Subcutaneous abdominal adipose tissue (tissue), 5 donors: ENCODE measurements at regions not wholly inside any gene's neighbourhood (a gene's known extent, or its start where the extent isn't known, plus 50 kb on each side); places are given as distances from the start of the nearest gene placed in this dataset.
"Not testable (repeated sequence)": the region's sequence is repeated elsewhere in the genome, so short reads cannot be mapped to it uniquely, and the experiment has no call there.

Source experiments
- H3K27ac ChIP-seq: one replicate; pipeline ENCODE4 v1.7.0; 2013; ENCODE audit warnings: low read depth, mild to moderate bottlenecking, inconsistent platforms, low read length, moderate library complexity
- H3K27me3 ChIP-seq, 5 donors: one replicate each; pipeline ENCODE4 v1.7.0; 2013; ENCODE audit warnings: low read length in 5 of 5, inconsistent platforms in 1 of 5; ENCODE audit not compliant: control insufficient read depth in 5 of 5, insufficient read depth in 4 of 5
- H3K36me3 ChIP-seq, 5 donors: one replicate each; pipeline ENCODE4 v1.7.0; 2013; ENCODE audit warnings: low read length in 5 of 5; ENCODE audit not compliant: control insufficient read depth in 5 of 5, insufficient read depth in 5 of 5
- H3K4me1 ChIP-seq, 5 donors: one replicate each; pipeline ENCODE4 v1.7.0; 2013; ENCODE audit warnings: low read length in 5 of 5, mild to moderate bottlenecking in 3 of 5, moderate library complexity in 1 of 5; ENCODE audit not compliant: control insufficient read depth in 5 of 5, insufficient read depth in 5 of 5
- H3K4me3 ChIP-seq, 5 donors: one replicate each; pipeline ENCODE4 v1.7.0; 2013; ENCODE audit warnings: low read length in 5 of 5, low read depth in 1 of 5
- H3K9ac ChIP-seq, 5 donors: one replicate each; pipeline ENCODE4 v1.7.0; 2013; ENCODE audit warnings: low read length in 5 of 5, mild to moderate bottlenecking in 4 of 5, moderate library complexity in 3 of 5
- H3K9me3 ChIP-seq, 5 donors: one replicate each; pipeline ENCODE4 v1.7.0; 2013; ENCODE audit warnings: low read length in 5 of 5; ENCODE audit not compliant: control insufficient read depth in 5 of 5
- donor health status: healthy.
- donor health status: healthy.
- donor health status: healthy.
- donor health status: healthy.
- donor health status: healthy.

DNA sequence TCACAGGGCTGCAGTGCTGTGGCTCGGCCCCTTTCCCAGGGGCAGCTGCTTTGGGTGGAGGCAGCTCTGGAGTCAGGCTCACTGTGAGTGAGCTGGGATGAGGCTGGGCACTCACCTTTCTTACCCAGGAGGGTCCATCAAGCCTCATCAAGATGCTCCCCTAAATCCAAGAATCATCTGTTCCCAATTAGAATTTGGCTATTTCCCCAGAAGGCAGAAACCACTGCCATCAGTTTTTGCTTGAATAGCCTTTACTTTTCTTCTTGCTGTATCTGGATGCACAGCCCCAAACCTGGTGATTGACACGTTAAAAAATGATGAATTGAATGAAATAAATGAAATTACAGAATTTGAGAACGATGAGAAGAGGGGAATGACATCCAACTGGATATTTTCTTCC lies 74.3 kb upstream of the LYZL1 start:
- Histone ChIP-seq H3K9me3 (peaks cover 0 to 15% (median 7%) of the 10 kb centered on the region in 5 donors), H3K36me3 (no peaks in the 10 kb centered on the region), H3K9ac (no peak overlapping the region), H3K27me3 (peaks cover 0 to under 1% (median 0%) of the 10 kb centered on the region in 5 donors), H3K27ac (no peak overlapping the region), H3K4me3 (no peak overlapping the region), H3K4me1 (no peaks in the 10 kb centered on the region)

- no peak overlapping the region for H3K27ac ChIP-seq
- H3K27me3 ChIP-seq: peaks cover 0 to 2% (median 0%) of the 10 kb centered on the region in 5 donors
- no peaks in the 10 kb centered on the region for H3K36me3 ChIP-seq
- H3K9ac ChIP-seq: no peak overlapping the region
- H3K4me3 ChIP-seq: no peak overlapping the region
- no peaks in the 10 kb centered on the region for H3K4me1 ChIP-seq
- peaks cover 0 to 6% (median 0%) of the 10 kb centered on the region in 5 donors for H3K9me3 ChIP-seq
Observed at GRCh38 chr10:29217292-29217738, 71.6 kb upstream of the LYZL1 start.

- Histone ChIP-seq H3K27ac (no peak overlapping the region), H3K36me3 (no peaks in the 10 kb centered on the region), H3K9ac (no peak overlapping the region), H3K9me3 (no peaks in the 10 kb centered on the region), H3K27me3 (peaks cover 0 to 6% (median 0%) of the 10 kb centered on the region in 5 donors), H3K4me3 (no peak overlapping the region), H3K4me1 (no peaks in the 10 kb centered on the region)
Observed at GRCh38 chr10:29223326-29223725, 65.5 kb upstream of the LYZL1 start.

DNA sequence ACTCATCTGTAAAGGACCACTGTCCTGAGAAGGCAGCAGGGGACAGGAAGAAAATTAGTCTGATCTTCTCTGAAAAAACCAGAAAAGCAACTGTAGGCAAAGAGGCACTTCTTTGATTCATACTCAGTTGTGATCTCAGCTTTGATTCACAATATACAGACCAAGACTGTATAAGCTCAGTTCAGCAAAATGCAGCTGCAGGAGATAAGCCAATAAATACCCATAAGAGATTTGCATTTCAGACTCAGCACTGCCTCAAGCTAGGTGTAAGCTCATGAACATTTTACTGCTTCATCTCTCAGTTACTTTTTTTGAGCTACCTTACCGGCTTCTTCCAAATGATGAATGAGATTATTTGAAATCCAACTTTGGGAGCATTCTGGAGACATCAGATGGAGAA lies 64.2 kb upstream of the LYZL1 start:
- H3K36me3 ChIP-seq: no peaks in the 10 kb centered on the region
- H3K4me1 ChIP-seq: no peaks in the 10 kb centered on the region
- H3K9me3 ChIP-seq: no peaks in the 10 kb centered on the region
- peaks cover 0 to 7% (median 0%) of the 10 kb centered on the region in 5 donors for H3K27me3 ChIP-seq
- no peak overlapping the region for H3K9ac ChIP-seq
- H3K27ac ChIP-seq: no peak overlapping the region
- H3K4me3 ChIP-seq: no peak overlapping the region

DNA sequence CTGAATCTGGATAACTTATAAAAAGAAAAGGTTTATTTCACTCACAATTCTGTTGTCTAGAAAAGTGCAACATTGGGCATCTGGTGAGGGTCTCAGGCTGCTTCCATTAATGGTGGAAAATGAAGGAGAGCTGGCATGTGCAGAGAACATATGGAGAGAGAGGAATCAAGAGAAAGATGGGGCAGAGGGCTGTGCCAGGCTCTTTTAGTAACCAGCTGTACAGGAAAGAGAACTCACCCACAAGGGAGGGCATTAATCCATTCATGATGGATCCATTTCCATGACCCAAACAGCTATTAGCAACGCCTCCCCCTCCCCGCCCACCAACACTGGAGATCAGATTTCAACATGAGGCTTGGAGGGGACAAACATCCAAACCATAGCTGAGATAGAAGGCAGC lies 61.7 kb upstream of the LYZL1 start:
- no peaks in the 10 kb centered on the region for H3K9me3 ChIP-seq
- no peak overlapping the region for H3K9ac ChIP-seq
- no peaks in the 10 kb centered on the region for H3K36me3 ChIP-seq
- H3K27ac ChIP-seq: no peak overlapping the region
- no peak overlapping the region for H3K4me3 ChIP-seq
- H3K4me1 ChIP-seq: no peaks in the 10 kb centered on the region
- H3K27me3 ChIP-seq: peaks cover 0 to 7% (median 0%) of the 10 kb centered on the region in 5 donors

DNA sequence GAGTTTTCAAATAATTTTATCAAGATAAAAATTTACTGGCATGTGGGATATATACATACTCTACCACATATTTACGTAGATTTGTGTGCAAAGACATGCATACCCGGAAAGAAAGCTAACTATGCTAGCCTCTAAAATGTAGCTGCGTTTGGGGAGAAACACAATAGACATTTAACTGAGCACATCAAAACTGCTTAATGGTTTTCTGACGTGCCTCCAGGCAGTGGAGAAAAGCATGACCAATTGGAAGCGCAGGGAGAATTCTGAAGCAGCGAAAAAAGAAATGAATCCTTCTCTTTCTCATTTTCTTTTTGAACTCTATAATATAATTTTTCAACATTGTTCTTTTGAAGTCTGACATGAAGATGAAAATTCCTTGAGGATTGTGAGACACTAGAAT lies 60.3 kb upstream of the LYZL1 start:
- H3K36me3 ChIP-seq: no peaks in the 10 kb centered on the region
- no peaks in the 10 kb centered on the region for H3K4me1 ChIP-seq
- no peak overlapping the region for H3K9ac ChIP-seq
- no peak overlapping the region for H3K27ac ChIP-seq
- H3K9me3 ChIP-seq: no peaks in the 10 kb centered on the region
- H3K27me3 ChIP-seq: peaks cover 0 to 7% (median 0%) of the 10 kb centered on the region in 5 donors
- no peak overlapping the region for H3K4me3 ChIP-seq

DNA sequence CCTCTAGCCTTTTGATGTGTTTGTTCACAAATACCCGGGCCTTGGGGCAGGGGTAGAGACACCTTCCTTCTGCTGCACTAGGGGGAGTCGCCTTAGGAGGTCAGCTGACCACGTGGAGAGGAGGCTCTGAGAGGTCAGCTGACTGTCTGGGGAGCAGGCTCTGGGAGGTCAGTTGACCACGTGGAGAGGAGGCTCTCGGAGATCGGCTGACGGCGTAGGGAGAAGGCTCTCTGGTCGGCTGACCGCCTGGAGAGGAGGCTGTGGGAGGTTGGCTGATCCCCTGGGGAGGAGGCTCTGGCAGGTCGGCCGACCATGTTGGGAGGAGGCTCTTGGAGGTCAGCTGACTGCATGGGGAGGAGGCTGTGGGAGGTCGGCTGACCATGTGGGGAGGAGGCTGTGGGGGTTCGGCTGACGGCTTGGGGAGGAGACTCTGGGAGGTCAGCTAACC lies 59.6 kb upstream of the LYZL1 start:
- Histone ChIP-seq H3K36me3 (no peaks in the 10 kb centered on the region), H3K9ac (no peak overlapping the region), H3K9me3 (no peaks in the 10 kb centered on the region), H3K4me1 (no peaks in the 10 kb centered on the region), H3K4me3 (no peak overlapping the region), H3K27me3 (peaks cover 0 to 7% (median 0%) of the 10 kb centered on the region in 5 donors), H3K27ac (no peak overlapping the region)

GRCh38 chr10:29236910-29237309 lies 52.0 kb upstream of the LYZL1 start:
- not testable (repeated sequence) for H3K9ac ChIP-seq, H3K4me1 ChIP-seq, H3K27me3 ChIP-seq, H3K4me3 ChIP-seq, H3K9me3 ChIP-seq, H3K27ac ChIP-seq, H3K36me3 ChIP-seq

DNA sequence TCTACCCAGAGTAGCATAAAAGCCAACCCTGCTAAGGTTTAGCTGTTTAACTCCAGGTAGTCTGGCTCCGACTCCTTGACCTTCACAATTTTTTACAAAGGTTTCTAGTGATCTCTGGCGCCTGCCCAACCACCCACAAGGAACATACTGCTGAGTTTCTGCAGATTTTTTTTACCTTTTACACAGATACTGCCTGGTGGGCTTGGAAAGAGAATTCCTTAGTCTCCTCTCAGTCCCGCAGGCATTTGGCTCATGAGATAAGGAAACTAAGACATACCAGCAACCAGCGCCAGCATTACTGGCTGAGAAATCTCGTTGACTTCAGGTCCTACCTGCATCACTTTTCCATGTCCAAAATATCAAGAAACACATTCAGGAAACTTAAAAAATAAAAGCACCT lies 51.1 kb upstream of the LYZL1 start:
- no peak overlapping the region for H3K27ac ChIP-seq
- H3K4me1 ChIP-seq: no peaks in the 10 kb centered on the region
- H3K27me3 ChIP-seq: peaks cover 0 to 5% (median 0%) of the 10 kb centered on the region in 5 donors
- no peaks in the 10 kb centered on the region for H3K9me3 ChIP-seq
- no peak overlapping the region for H3K9ac ChIP-seq
- no peak overlapping the region for H3K4me3 ChIP-seq
- H3K36me3 ChIP-seq: no peaks in the 10 kb centered on the region

DNA sequence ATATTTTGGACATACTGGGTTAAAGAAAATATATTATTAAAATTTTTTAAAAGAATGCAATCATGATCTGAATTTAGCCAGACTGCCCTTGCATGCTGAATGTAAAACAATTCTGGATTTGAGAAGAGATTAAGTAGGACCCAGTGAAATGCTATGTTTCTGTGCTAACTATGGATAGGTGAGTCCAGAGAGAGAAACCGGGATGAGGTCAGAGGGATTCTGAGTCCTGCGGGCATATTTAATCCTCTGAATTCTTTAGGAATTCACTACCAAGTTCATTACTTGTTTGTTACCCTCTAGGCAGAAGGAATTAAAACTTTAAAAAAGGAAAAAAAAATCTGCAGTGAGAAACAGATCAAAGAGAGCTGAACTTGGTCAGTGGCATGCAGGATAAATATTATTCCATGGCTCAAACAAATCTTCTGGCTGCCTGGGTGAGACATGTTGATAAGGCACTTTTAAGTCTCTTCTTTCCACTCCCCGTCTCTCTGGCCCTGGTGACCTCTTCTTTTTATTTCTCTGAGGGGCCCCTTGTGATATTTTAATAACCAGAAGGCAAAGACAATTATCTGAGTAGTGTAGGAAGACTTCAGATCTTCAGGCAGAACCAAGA lies 50.2 kb upstream of the LYZL1 start:
- Histone ChIP-seq H3K27ac (no peak overlapping the region), H3K4me3 (no peak overlapping the region), H3K9ac (no peak overlapping the region), H3K4me1 (no peaks in the 10 kb centered on the region), H3K36me3 (no peaks in the 10 kb centered on the region), H3K27me3 (peaks cover 0 to 5% (median 0%) of the 10 kb centered on the region in 5 donors), H3K9me3 (no peaks in the 10 kb centered on the region)
